GM12892 (cell line): ENCODE measurements at regions not wholly inside any gene's neighbourhood (a gene's known extent, or its start where the extent isn't known, plus 50 kb on each side); places are given as distances from the start of the nearest gene placed in this dataset.

ENCODE experiments used
- DNase-seq: peaks from one replicate; pipeline ENCODE4 v3.0.0; 2011; ENCODE audit not compliant: insufficient read length
- FAIRE-seq: peaks from 2 replicates; lab custom pipeline; 2011; peaks lifted over from hg19 to GRCh38; lab: Jason Lieb, UNC
- POLR2A ChIP-seq: IDR thresholded peaks from 2 replicates; pipeline ENCODE4 v1.6.1; 2011; ENCODE audit warnings: low read depth, low read length, control low read depth
- POLR2AphosphoS5 ChIP-seq: IDR thresholded peaks from 2 replicates; pipeline ENCODE4 v1.6.1; 2011; ENCODE audit warnings: low read depth, low read length, control low read depth
- TAF1 ChIP-seq: IDR thresholded peaks from 2 replicates; pipeline ENCODE4 v1.6.1; 2011; ENCODE audit warnings: low read depth, mild to moderate bottlenecking, control low read depth, low read length, borderline replicate concordance

GRCh38 chr15:99450896-99451358 lies 114.9 kb upstream of the MEF2A start:
- peak; percentile 74 for FAIRE-seq

DNA sequence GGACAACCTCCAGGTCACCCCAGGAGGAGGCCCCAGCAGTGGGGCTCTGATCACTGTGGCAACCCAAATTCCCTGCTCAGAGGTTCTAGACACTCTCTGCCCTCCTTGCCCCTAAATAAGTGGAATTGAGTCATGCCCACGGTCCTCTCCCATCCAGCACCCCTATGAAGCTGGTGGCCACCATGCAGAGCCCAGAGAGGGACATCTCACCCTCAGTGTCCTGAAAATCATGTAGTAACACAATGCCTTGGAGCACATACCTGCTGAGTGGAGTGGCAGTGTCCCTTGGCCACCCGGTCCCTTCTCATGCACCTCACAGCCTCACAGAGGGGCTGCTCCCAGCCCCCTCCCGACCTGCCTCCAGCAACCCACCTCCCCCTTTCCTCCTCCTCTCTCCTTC lies 114.3 kb upstream of the MEF2A start:
- DNase-seq (no peak), FAIRE-seq (peak; percentile 14)
- no peak for TF ChIP-seq POLR2A
- TF ChIP-seq POLR2AphosphoS5, result no peak
- no peak for TF ChIP-seq TAF1

More at GRCh38 chr15:99450896-99451358, 114.9 kb upstream of the MEF2A start:
- TF ChIP-seq TAF1, result no peak
- TF ChIP-seq POLR2A, result no peak
- TF ChIP-seq POLR2AphosphoS5, result no peak
- no peak for DNase-seq

DNA sequence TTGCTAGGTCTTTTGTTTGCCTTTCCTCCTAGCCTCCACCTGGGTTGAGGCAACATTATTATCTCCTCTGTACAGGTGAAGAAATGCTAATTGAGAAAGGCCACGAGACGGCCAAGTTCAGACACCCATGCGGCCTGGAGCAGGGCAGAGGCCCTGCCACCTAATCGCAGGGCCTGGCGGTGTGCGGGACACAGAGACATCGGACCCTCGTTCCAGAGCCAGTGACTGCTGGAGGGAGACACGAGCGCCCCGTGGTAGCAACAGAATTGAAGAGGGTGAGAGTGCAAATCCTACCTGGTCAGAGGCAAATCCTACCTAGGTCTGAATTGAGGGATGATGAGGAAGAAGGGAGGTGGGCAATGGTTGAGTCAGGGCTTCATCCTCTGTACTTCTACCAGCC lies 113.8 kb upstream of the MEF2A start:
- TF ChIP-seq TAF1 (no peak), POLR2A (no peak), POLR2AphosphoS5 (no peak)
- DNase-seq (no peak), FAIRE-seq (no peak)

GRCh38 chr15:99452728-99453636 lies 112.8 kb upstream of the MEF2A start:
- FAIRE-seq (peak; percentile 91), DNase-seq (peak; percentile 63)
- TF ChIP-seq POLR2A (0 out of 2 replicates have a peak, but pooled peaks have one; percentile 48), TAF1 (0 out of 2 replicates have a peak, but pooled peaks have one; percentile 36), POLR2AphosphoS5 (peak; percentile 51; the same call in 1 of the 2 replicates)

DNA sequence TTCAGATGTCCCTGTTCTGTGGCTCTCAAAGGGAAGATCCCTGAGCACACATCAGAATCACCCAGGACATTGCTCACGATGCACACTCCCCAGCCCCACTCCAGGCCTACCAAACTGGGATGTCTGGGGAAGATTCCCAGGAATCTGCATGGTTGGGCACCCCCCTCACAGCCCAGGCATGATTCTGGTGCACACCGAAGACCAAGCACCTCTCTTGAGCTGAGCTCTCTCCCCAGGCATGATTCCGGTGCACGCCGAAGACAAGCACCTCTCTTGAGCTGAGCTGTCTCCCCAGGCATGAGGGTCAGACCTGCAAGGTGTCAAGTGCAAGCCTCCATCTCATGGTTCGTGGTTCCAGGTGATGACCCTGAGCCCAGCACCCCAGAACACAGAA lies 112.2 kb upstream of the MEF2A start:
- TF ChIP-seq POLR2AphosphoS5 (no peak), TAF1 (no peak), POLR2A (no peak)
- no peak for DNase-seq
- FAIRE-seq, result no peak

DNA sequence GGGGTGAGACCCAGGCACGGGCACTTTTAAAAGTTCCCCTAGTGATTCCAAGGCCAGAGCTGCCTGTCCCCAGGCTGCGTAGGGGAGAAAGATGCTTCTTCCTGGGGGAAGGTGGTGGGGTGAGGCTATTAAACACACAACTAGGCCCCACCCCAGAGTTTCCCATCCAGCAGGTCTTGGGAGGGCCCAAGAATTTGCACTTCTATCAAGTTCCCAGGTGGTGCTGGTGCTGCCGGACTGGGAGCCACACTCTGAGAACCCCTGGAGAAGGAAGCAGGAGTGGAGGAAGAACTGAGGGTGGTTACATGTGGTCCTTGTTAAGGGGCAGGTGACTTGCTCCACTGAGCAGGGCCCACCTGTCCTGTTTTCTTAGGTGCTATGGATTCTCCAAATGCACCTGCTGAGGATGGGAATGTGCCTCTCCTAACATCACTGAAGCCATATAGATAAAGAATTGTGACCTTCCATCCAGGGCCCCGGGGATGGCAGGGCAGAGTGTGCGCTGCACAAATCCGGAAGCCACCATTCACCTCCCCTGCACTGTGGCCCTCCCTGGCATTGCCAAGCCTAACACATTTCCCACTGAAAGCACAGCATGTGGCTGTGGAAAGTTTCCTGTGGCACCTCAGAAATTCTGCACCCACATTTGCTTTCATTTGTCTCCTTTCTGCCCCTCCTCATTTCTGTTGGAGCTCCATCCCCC lies 111.5 kb upstream of the MEF2A start:
- FAIRE-seq (no peak), DNase-seq (no peak)
- TF ChIP-seq POLR2A (no peak), POLR2AphosphoS5 (no peak), TAF1 (no peak)

DNA sequence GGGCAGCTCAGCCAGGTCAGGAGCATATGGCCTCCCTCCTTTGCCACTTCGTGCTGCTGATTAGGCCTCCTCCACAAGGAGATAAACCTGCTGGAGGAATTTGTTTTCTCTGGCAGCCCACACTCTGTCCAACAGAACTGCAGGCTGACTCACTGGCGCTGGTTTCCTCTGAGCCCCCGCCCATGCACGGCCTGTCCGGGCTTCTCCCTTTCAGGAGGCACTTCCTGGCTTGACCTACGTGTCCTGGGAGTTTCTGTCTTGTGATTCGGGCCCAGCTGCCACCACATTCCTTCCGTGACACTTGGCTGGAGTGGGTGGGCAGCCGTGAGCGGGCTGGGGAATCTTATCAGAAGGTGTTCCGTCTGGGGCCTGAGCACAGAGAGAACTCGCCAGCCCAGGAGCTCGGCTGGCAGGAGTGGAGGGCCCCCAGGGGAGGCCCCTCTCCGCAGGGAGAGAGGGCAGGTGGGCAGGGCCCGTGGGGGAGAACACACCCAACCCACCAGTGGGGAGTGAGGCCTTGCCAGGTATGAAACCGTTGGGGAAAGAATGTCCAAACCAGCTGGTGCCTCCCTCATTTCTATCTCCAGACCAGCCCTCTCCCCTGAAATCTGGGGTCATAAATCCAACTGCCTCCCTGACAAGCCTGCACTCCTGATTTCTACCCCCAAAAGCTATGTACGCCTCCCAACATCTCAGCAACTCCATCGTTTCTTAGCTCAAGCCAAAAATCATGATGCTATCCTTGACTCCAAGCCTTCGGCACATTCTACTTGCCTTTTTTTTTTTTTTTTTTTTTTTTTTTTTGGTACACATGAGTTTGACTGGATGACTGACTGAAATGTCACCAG lies 110.6 kb upstream of the MEF2A start:
- no peak for TF ChIP-seq POLR2AphosphoS5
- no peak for TF ChIP-seq POLR2A
- no peak for TF ChIP-seq TAF1
- FAIRE-seq (no peak), DNase-seq (no peak)

DNA sequence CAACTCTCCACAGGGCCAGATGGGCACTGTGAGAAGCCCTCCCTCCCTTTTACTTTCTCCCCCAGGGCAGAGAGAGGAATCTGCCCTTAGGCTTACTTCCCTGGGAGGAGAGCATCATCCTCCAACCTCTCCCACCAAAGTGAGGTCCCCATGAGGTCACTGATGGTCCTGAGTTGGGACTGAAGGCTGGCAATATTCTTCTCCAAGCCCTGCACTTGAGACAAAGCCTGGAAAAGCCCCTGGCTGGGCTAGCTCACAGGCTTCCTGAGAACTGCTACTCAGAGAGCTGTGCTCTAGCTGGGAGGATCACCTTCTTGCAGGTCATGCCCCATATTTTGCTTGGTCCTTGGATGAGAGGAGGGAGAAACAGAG lies 110.0 kb upstream of the MEF2A start:
- no peak for FAIRE-seq
- no peak for TF ChIP-seq TAF1
- no peak for TF ChIP-seq POLR2A
- no peak for TF ChIP-seq POLR2AphosphoS5
- no peak for DNase-seq

DNA sequence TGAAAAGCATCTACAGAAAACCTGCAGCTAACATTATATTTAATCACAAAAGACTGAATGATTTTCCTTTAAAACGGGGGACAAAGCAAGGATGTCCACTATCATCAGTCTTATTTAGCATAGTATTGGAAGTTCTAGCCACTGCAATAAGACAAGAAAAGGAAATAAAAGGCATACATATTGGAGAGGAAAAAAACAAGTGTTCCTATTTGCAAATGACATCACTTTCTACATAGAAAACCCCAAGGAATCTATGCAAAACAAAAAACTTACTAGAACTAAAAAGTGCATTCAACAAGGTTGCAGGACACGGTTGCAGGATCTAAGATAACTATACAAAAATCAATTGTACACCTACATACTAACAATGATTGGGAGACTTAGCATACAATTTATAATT lies 101.6 kb upstream of the MEF2A start:
- no peak for TF ChIP-seq POLR2AphosphoS5
- TF ChIP-seq TAF1, result no peak
- TF ChIP-seq POLR2A, result no peak
- DNase-seq (no peak), FAIRE-seq (peak; percentile 36)

- FAIRE-seq, result no peak
- no peak for TF ChIP-seq TAF1
- no peak for TF ChIP-seq POLR2A
- DNase-seq, result no peak
Observed at GRCh38 chr15:99466701-99467337, 99.0 kb upstream of the MEF2A start.

DNA sequence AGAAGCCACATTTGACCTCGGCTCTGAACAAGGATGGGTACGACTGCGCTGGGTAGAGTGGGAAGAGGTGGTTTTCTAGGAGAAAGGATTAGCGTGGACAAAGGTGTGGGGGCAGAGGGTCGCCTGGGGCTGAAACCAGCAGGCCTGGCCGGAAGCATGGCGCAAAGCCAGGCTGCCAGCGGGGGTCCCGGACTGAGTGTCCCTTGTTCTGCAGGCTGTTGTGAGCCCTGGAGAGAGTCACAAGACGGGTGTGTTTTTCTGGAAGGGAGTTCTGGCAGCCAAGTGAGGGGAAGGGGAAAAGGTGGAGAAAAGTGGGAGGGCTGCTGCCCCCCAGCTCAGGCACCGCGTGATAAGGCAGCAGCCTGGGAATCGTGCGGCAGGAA lies 98.5 kb upstream of the MEF2A start:
- FAIRE-seq (no peak), DNase-seq (no peak)
- no peak for TF ChIP-seq POLR2A
- no peak for TF ChIP-seq TAF1
- no peak for TF ChIP-seq POLR2AphosphoS5
